ENCODE measurements at regions not wholly inside any gene's neighbourhood (a gene's known extent, or its start where the extent isn't known, plus 50 kb on each side); places are given as distances from the start of the nearest gene placed in this dataset.

GRCh38 chr1:222195857-222196256 lies 352.0 kb downstream of the HHIPL2 start:
- TF ChIP-seq CTCF (IDR thresholded peaks at IDR 0.05) (no peak), POLR2A (IDR thresholded peaks at IDR 0.05) (no peak), POLR2AphosphoS5 (IDR thresholded peaks at IDR 0.05) (no peak), EP300 (IDR thresholded peaks at IDR 0.05; ENCODE audit: low read depth) (no peak)
